GM19463 (cell line): ENCODE measurements at regions not wholly inside any gene's neighbourhood (a gene's known extent, or its start where the extent isn't known, plus 50 kb on each side); places are given as distances from the start of the nearest gene placed in this dataset.

Source experiments
- ATAC-seq: cut with Tn5 transposase; IDR thresholded peaks from one replicate; pipeline ENCODE4 v1.9.1; 2021; ENCODE audit warnings: mild to moderate bottlenecking, moderate library complexity; ENCODE audit not compliant: unreplicated experiment

DNA sequence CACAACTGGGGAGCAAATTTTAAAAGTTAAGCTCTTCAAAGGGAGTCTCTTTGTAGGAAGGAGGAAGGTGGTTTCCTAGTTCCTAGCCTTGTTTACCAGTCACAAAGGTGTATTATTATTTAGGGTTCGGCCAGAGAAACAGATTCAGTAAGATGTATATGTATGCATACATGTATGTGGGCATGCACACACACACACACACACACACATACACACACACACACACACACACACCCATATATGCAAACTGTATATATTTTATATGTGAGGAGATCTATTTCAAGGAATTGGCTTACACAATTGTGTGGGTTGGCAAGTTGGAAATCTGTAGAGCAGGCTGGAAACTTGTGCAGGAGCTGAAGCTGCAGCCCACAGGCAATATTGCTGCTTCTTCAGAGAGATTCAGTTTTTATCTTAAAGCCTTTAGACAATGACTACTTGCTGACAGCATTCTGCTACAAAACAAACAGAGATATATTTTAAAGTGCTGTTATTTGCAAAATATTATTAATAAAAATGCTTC is 75.3 kb upstream of the DNAH5 start:
- ATAC-seq, result no peak

DNA sequence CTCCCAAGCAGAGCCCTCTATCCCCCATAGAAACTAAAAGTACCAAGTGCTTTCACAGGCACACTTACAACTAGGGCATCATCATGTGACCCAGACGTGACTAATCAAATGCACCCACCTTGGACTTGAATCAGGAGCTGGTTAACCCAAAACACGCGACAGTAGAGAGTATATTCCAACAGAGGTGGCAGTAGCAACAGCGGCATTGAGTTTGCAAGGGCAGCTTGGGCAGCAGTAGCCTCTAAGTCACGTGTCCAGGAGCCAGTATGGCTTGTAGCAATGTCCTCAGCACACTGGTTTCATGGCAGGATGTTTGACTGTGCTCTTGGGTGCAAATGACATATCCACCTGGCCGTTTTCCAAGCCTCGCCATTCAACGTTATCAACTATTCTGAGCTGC is 73.4 kb upstream of the DNAH5 start:
- ATAC-seq, result no peak

DNA sequence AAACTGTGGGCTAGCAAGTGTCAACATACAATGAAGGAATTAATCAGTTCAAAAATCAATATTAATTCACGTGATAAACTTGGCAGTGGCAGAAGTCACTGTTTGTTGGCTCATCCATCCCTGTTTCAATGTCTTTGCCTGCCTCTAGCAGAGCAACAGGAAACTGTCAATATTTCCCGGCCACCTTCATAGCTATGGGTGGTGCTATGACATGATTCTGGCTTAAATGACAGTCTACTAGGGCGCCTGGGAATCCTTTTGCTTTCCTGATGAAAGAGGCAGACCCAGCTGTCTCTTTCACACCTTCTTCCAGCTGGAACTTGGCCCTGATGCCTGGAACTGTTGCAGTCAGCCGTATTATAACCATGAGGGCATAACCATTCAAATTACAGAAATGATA is 72.1 kb upstream of the DNAH5 start:
- ATAC-seq, result no peak

GRCh38 chr5:14011089-14012020 is 66.9 kb upstream of the DNAH5 start:
- peak; percentile 93 for ATAC-seq

DNA sequence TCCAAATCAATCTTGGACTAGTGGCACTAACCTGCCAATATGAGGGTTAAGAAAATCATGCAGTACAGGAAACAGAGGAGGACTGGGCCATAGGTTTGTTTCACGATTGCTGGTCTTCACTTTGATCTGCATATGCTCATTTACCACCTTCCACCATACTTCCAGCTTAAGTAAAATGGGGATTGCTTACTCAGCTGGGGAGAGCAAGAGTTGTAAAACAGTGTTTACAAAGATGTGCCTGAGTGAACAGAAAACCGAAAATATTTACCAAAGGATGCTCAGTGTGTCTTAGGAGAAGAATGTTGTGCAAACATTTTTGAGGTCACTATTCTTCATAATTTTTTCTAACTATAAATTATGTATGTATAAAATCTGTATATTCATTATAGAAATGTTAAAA is 65.1 kb upstream of the DNAH5 start:
- ATAC-seq, result no peak

GRCh38 chr5:14008819-14009311 is 64.4 kb upstream of the DNAH5 start:
- ATAC-seq, result no peak

- no peak for ATAC-seq
Measured at GRCh38 chr5:14006823-14007520, 62.5 kb upstream of the DNAH5 start.

- ATAC-seq, result no peak
Measured at GRCh38 chr5:14004598-14005394, 60.3 kb upstream of the DNAH5 start.

GRCh38 chr5:14003936-14004335 is 59.4 kb upstream of the DNAH5 start:
- ATAC-seq, result no peak

DNA sequence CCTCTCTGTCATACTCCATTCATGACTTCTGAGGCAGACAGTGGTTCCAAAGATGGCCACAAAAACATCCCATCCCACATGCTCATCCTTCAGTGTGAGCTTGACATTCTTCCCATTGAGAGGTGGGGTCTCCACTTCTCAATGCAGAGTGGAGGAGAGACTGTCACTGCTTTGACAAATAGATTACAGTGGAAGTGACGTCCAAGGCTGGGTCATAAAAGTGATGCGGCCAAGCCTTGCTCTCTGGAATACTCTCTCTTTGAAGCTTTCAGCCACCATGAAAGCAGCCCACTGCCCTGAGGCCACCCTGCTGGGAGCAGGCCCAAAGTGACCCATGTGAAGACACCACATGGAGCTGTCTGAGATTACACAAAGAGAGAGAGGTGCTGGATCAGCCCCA is 59.0 kb upstream of the DNAH5 start:
- no peak for ATAC-seq

GRCh38 chr5:13998254-13998653 is 53.8 kb upstream of the DNAH5 start:
- ATAC-seq, result no peak

DNA sequence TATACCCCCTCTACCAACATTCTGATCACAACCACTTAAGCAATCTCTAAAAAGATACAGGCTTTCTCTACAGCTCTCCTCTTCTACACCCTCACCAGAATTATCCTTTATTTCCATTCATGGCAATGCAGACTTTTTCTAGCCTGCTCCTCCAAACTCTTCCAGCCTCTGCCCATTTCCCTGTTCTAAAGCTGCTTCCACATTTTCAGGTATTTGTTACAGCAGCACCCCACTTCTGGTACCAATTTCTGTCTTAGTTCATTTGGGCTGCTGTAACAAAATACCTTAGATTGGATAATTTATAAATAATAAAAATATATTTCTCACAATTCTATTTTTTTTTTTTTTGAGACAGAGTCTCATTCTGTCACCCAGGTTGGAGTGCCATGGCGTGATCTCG is 53.0 kb upstream of the DNAH5 start:
- ATAC-seq, result no peak

DNA sequence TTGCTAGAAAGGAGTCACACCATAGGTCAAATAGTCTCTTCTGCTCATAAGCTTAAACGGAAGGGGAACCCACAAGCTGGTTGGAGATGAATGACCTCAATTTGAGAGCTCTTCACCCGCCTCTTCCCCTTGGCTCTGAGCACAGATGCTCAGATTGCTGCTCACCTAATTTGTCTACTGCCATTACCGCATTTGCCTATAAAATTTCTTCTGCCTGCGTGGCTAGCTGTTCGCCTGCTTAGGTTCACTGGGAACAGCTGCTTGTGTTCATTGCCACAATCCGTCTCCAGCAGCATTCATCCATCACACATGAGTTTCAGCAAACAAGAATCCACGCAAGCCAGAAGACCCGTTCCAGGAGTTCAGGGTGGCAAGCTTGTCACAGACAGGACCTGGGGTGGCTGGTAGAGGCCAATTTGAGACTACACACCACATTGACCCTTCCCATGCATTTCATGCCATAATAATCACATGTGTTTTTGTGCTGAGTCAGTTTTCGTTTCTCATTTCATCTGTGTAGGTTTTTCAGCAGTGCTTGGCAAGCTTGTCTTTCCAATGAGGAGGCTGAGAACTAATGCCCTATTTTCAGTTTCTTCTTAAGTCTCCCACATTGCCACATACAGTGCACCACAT is 50.2 kb upstream of the DNAH5 start:
- peak; percentile 76 for ATAC-seq
